HCT116 (cell line): ENCODE measurements at regions not wholly inside any gene's neighbourhood (a gene's known extent, or its start where the extent isn't known, plus 50 kb on each side); places are given as distances from the start of the nearest gene placed in this dataset.

Experiments
- ATAC-seq: fragments of 200-7000 bp; cut with Tn5 transposase; 2 replicates; pipeline ENCODE4 v1.9.1; 2020; ENCODE audit warnings: mild to moderate bottlenecking, moderate library complexity
- BruUV-seq: library from RNA; stranded (reverse); fragments of 400-500 nt; replicated peaks from 2 replicates; lab custom pipeline; 2021; lab: Mats Ljungman, UMichigan
- CTCF ChIA-PET: fragments of 300-600 bp; sonication (Branson Sonifier 250); formaldehyde crosslinking; loops from one replicate; lab custom pipeline; 2021; ENCODE audit warnings: antibody characterized with exemption; lab: Charles Lee
- POLR2A ChIA-PET: fragments of 300-600, 350-600 bp; sonication (Branson Sonifier 250); formaldehyde crosslinking; loops from one replicate; lab custom pipeline; 2021; ENCODE audit warnings: antibody characterized with exemption; lab: Charles Lee
- RAD21 ChIA-PET, 2 experiments: fragments of 300-600 bp; sonication (Branson Sonifier 250); formaldehyde crosslinking; loops; one replicate each; lab custom pipeline; 2023; ENCODE audit warnings: low total read pairs in 2 of 2; ENCODE audit not compliant: uncharacterized antibody in 2 of 2, unreplicated experiment in 2 of 2, low non-redundant PET in 1 of 2; lab: Charles Lee
- DNase-seq: peaks from one replicate; pipeline ENCODE4 v3.0.0-alpha.2; 2010; ENCODE audit warnings: low read depth, low spot score
- H2AFZ ChIP-seq: fragments of 200-600 bp; shearing (Covaris generic), sonication (generic); 2 replicates; pipeline ENCODE4 v1.6.1; 2017; ENCODE audit warnings: low read depth, mixed run types, mixed read lengths, antibody characterized with exemption, low read length; ENCODE audit not compliant: poor library complexity, severe bottlenecking
- H3K27ac ChIP-seq: 2 replicates; pipeline ENCODE4 v1.5.1; 2012; ENCODE audit warnings: low read depth, low read length
- H3K27me3 ChIP-seq: fragments of 200-600 bp; sonication (generic); 2 replicates; pipeline ENCODE4 v1.6.1; 2016; ENCODE audit warnings: mixed run types, low read length, mixed read lengths; ENCODE audit not compliant: insufficient read depth
- H3K36me3 ChIP-seq, 2 experiments: fragments of 200-500 bp in 1 of 2; fragments of 200-600 bp in 1 of 2; sonication (Bioruptor generic) in 1 of 2; sonication (generic) in 1 of 2; 2 replicates each; pipeline versions ENCODE4 v1.5.1 to v1.6.1; 2014 to 2016; ENCODE audit warnings: low read length in 2 of 2, inconsistent platforms in 1 of 2, mixed read lengths in 1 of 2, mixed run types in 1 of 2; ENCODE audit not compliant: insufficient read depth in 2 of 2, control insufficient read depth in 1 of 2
- H3K4me1 ChIP-seq, 2 experiments: fragments of 200-600 bp in 1 of 2; sonication (generic) in 1 of 2; 2 replicates each; pipeline versions ENCODE4 v1.5.1 to v1.6.1; 2012 to 2017; ENCODE audit warnings: low read length in 2 of 2, inconsistent platforms in 1 of 2, mild to moderate bottlenecking in 1 of 2, mixed read lengths in 1 of 2, mixed run types in 1 of 2, moderate library complexity in 1 of 2; ENCODE audit not compliant: insufficient read depth in 2 of 2, control insufficient read depth in 1 of 2
- H3K4me2 ChIP-seq: fragments of 200-600 bp; sonication (generic); 2 replicates; pipeline ENCODE4 v1.6.1; 2017; ENCODE audit warnings: mixed run types, low read length, mixed read lengths
- H3K4me3 ChIP-seq, 2 experiments: fragments of 200-600 bp in 1 of 2; sonication (generic) in 1 of 2; replicated peaks in 1 of 2; 2 replicates each; pipeline ENCODE4 v1.5.1; 2011 to 2016; ENCODE audit warnings: low read length in 2 of 2, control low read depth in 1 of 2, low read depth in 1 of 2, mild to moderate bottlenecking in 1 of 2, mixed read lengths in 1 of 2, mixed run types in 1 of 2
- H3K79me2 ChIP-seq: fragments of 200-600 bp; sonication (generic); 2 replicates; pipeline ENCODE4 v1.6.1; 2017; ENCODE audit warnings: mild to moderate bottlenecking, mixed run types, low read length, moderate library complexity, mixed read lengths; ENCODE audit not compliant: insufficient read depth
- H3K9ac ChIP-seq: fragments of 200-600 bp; sonication (generic); 2 replicates; pipeline ENCODE4 v1.6.1; 2016; ENCODE audit warnings: low read length, mixed read lengths
- H3K9me2 ChIP-seq: fragments of 200-600 bp; sonication (generic), shearing (Covaris generic); 2 replicates; pipeline ENCODE4 v1.6.1; 2017; ENCODE audit warnings: mixed run types, mild to moderate bottlenecking, moderate library complexity; ENCODE audit not compliant: insufficient read depth
- H3K9me3 ChIP-seq, 2 experiments: fragments of 200-500 bp in 1 of 2; fragments of 200-600 bp in 1 of 2; sonication (Bioruptor generic) in 1 of 2; sonication (generic) in 1 of 2; 2 replicates each; pipeline ENCODE4 v1.6.1; 2014 to 2017; ENCODE audit warnings: low read length in 2 of 2, mixed read lengths in 2 of 2, inconsistent platforms in 1 of 2, low read depth in 1 of 2, mild to moderate bottlenecking in 1 of 2, mixed run types in 1 of 2, moderate library complexity in 1 of 2; ENCODE audit not compliant: control insufficient read depth in 1 of 2, insufficient read depth in 1 of 2
- H4K20me1 ChIP-seq: fragments of 200-600 bp; sonication (generic), shearing (Covaris generic); 2 replicates; pipeline ENCODE4 v1.6.1; 2017; ENCODE audit warnings: mixed run types, mild to moderate bottlenecking, moderate library complexity; ENCODE audit not compliant: insufficient read depth
- ATF3 ChIP-seq: IDR thresholded peaks from 2 replicates; pipeline ENCODE4 v1.6.1; 2012
- CBX3 ChIP-seq: IDR thresholded peaks from 2 replicates; pipeline ENCODE4 v1.6.1; 2012; ENCODE audit warnings: low read depth
- CEBPB ChIP-seq: IDR thresholded peaks from 2 replicates; pipeline ENCODE4 v1.6.1; 2012; ENCODE audit warnings: low read depth
- EGR1 ChIP-seq: IDR thresholded peaks from 2 replicates; pipeline ENCODE4 v1.6.1; 2012; ENCODE audit warnings: low read depth
- ELF1 ChIP-seq: IDR thresholded peaks from 2 replicates; pipeline ENCODE4 v1.6.1; 2012; ENCODE audit warnings: low read depth, borderline replicate concordance
- EZH2 ChIP-seq: fragments of 200-600 bp; sonication (generic); IDR thresholded peaks from 2 replicates; pipeline ENCODE4 v1.6.1; 2017; ENCODE audit warnings: antibody characterized with exemption, mixed run types
- EZH2phosphoT487 ChIP-seq: fragments of 200-600 bp; IDR thresholded peaks from 2 replicates; pipeline ENCODE4 v1.6.1; 2018; ENCODE audit warnings: antibody characterized with exemption, borderline replicate concordance
- FOSL1 ChIP-seq: IDR thresholded peaks from 2 replicates; pipeline ENCODE4 v1.6.1; 2012; ENCODE audit warnings: low read depth
- JUND ChIP-seq: IDR thresholded peaks from 2 replicates; pipeline ENCODE4 v1.6.1; 2012
- POLR2A ChIP-seq: IDR thresholded peaks from 2 replicates; pipeline ENCODE4 v1.7.0; 2011; ENCODE audit warnings: borderline replicate concordance; ENCODE audit not compliant: insufficient read depth, insufficient read length; ENCODE audit errors: extremely low read depth
- POLR2AphosphoS5 ChIP-seq: IDR thresholded peaks from 2 replicates; pipeline ENCODE4 v1.6.1; 2011; ENCODE audit warnings: mild to moderate bottlenecking, low read depth, low read length, moderate library complexity
- RAD21 ChIP-seq: IDR thresholded peaks from 2 replicates; pipeline ENCODE4 v1.6.1; 2012; ENCODE audit warnings: low read depth, mild to moderate bottlenecking
- REST ChIP-seq: IDR thresholded peaks from 2 replicates; pipeline ENCODE4 v1.6.1; 2012; ENCODE audit warnings: low read depth
- SP1 ChIP-seq: IDR thresholded peaks from 2 replicates; pipeline ENCODE4 v1.6.1; 2012; ENCODE audit warnings: low read depth
- TCF7L2 ChIP-seq: IDR thresholded peaks from 2 replicates; pipeline ENCODE4 v1.7.0; 2011; ENCODE audit warnings: borderline replicate concordance, inconsistent platforms; ENCODE audit not compliant: insufficient read depth, insufficient read length; ENCODE audit errors: extremely low read depth
- YY1 ChIP-seq: IDR thresholded peaks from 2 replicates; pipeline ENCODE4 v1.6.1; 2011; ENCODE audit warnings: low read length, low read depth, moderate library complexity, mild to moderate bottlenecking; ENCODE audit not compliant: insufficient replicate concordance; ENCODE audit errors: extremely low read depth
- ZFX ChIP-seq: fragments of 450-650 bp; IDR thresholded peaks from 2 replicates; pipeline ENCODE4 v1.6.1; 2017
- intact Hi-C: fragments of 100-400 bp; cut with micrococcal nuclease; formaldehyde crosslinking; loops from 2 replicates; pipeline ENCODE4 v1.10.0; 2022

- intact Hi-C loops: no loop called here
- Histone ChIP-seq H2AFZ (no peak overlapping the region), H4K20me1 (no peaks in the 10 kb centered on the region), H3K9me3 (peaks cover 11 to 21% of the 10 kb centered on the region in 2 experiments; a peak in 3 of 4 replicates), H3K4me1 (no peaks in the 10 kb centered on the region), H3K27me3 (no peaks in the 10 kb centered on the region), H3K9me2 (no peaks in the 10 kb centered on the region), H3K4me3 (no peak overlapping the region), H3K4me2 (no peak overlapping the region), H3K27ac (no peak overlapping the region), H3K36me3 (no peaks in the 10 kb centered on the region), H3K9ac (no peak overlapping the region), H3K79me2 (no peaks in the 10 kb centered on the region)
- ChIA-PET RAD21 (no interaction called here), POLR2A (no interaction called here), CTCF (no interaction called here)
- DNase-seq (no peak), ATAC-seq (no peak)
- TF ChIP-seq CBX3 (no peak), RAD21 (no peak), POLR2A (no peak), ZFX (no peak), EZH2phosphoT487 (no peak), EGR1 (no peak), YY1 (no peak), CEBPB (no peak), JUND (no peak), ATF3 (no peak), EZH2 (no peak), SP1 (no peak), POLR2AphosphoS5 (no peak), TCF7L2 (no peak)
- BruUV-seq: no TSS peak
Measured at GRCh38 chr21:27578741-27579265, 611.9 kb upstream of the ADAMTS5 start.

- Histone ChIP-seq H2AFZ (no peak overlapping the region), H3K79me2 (no peaks in the 10 kb centered on the region), H3K4me2 (no peak overlapping the region), H3K9me3 (peaks cover 19 to 26% of the 10 kb centered on the region in 2 experiments; a peak in 3 of 4 replicates), H3K4me1 (no peaks in the 10 kb centered on the region), H3K9ac (no peak overlapping the region), H3K9me2 (no peaks in the 10 kb centered on the region), H4K20me1 (no peaks in the 10 kb centered on the region), H3K4me3 (no peak overlapping the region), H3K27ac (no peak overlapping the region), H3K36me3 (no peaks in the 10 kb centered on the region), H3K27me3 (no peaks in the 10 kb centered on the region)
- no TSS peak for BruUV-seq
- POLR2A ChIA-PET: no interaction called here
- TF ChIP-seq REST: no peak
- TF ChIP-seq ATF3: no peak
- TF ChIP-seq ELF1: no peak
- no peak for TF ChIP-seq EGR1
- no peak for TF ChIP-seq ZFX
- no peak for TF ChIP-seq EZH2
- no peak for TF ChIP-seq FOSL1
- DNase-seq: no peak
- ATAC-seq: no peak
- intact Hi-C loops: no loop called here
- RAD21 ChIA-PET: no interaction called here
- CTCF ChIA-PET: no interaction called here
Measured at GRCh38 chr21:27572696-27573095, 605.8 kb upstream of the ADAMTS5 start.
